ENCODE measurements at regions not wholly inside any gene's neighbourhood (a gene's known extent, or its start where the extent isn't known, plus 50 kb on each side); places are given as distances from the start of the nearest gene placed in this dataset.
A peak's percentile ranks its signal among the peaks of the same experiment; 100 is the strongest.

DNA sequence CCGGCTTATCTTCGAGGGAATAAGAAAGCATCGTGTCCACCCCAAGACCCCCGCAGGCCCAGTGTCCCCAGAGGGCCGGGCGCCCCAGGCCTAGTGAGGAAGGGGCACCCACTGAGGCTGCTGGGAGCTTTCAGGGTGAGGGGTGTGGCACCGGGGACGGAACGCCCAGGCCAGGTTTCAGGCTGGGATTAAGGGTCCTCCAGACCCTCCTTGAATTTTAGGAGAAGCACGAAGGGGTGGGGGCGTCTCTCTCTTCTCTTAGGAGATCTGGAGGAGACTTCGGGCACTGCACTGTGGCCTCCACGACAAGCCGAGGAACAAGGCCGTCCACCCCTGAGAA is 96.8 kb downstream of the PDGFA start:
- peaks cover 6% of the 10 kb centered on the region for H3K27me3 Mint-ChIP-seq (ENCODE audit: unreplicated experiment)
- peaks cover 6% of the 10 kb centered on the region for H3K4me1 Mint-ChIP-seq (ENCODE audit: low read depth, unreplicated experiment)
- DNase-seq = no peak

DNA sequence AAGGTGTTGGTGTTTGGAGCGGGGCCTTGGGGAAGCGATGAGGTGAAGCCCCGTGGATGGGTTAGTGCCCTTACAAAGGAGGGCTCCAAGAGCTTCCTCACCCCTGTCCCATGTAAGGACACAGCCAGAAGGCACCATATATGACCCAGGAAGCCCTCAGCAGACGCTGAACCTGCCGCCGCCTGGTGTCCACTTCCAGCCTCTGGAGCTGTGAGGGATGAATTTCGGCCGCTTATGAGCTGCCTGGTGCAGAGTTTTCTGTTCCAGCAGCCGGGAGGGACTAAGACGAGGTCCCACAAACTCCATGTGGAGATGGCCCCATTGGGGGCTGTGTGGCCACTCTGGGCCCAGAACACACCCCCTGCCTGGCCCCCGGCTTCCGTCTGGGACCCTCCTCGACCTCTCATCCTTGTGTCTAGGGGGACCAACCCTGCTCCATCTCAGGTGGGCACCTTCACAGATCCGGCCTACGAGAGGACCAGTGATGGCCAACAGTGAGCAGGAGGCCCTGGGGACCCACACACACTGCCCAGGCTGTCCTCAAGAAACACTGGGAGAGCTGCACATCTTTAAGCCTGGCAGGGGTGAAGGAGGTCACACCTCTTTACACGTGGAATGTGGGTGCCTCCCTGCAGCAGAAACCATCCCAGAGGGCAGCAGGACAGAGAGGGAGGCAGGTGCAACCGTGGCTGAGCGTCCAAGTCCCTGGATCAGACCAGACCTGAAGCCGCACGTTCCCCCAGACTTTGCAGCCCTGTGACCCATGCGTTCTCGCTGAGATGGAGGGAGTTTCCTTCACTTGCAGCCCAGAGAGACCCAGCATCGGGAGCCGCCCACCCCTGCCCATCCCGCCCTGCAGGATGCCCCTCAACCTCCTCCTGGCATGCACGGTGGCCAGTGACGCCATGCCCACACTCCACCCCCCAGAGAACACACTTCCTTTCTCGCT is 96.1 kb downstream of the PDGFA start:
- no peak overlapping the region for H3K27ac Mint-ChIP-seq (ENCODE audit: unreplicated experiment)
- H3K4me1 Mint-ChIP-seq (ENCODE audit: low read depth, unreplicated experiment) = peaks cover 6% of the 10 kb centered on the region
- H3K36me3 Mint-ChIP-seq (ENCODE audit: unreplicated experiment) = peaks cover 11% of the 10 kb centered on the region
- no peak overlapping the region for H3K4me3 Mint-ChIP-seq (ENCODE audit: unreplicated experiment)
- peaks cover 2% of the 10 kb centered on the region for H3K9me3 Mint-ChIP-seq (ENCODE audit: unreplicated experiment)
- peaks cover 6% of the 10 kb centered on the region for H3K27me3 Mint-ChIP-seq (ENCODE audit: unreplicated experiment)
- no peak for DNase-seq
- TF ChIP-seq, protein P1, sequence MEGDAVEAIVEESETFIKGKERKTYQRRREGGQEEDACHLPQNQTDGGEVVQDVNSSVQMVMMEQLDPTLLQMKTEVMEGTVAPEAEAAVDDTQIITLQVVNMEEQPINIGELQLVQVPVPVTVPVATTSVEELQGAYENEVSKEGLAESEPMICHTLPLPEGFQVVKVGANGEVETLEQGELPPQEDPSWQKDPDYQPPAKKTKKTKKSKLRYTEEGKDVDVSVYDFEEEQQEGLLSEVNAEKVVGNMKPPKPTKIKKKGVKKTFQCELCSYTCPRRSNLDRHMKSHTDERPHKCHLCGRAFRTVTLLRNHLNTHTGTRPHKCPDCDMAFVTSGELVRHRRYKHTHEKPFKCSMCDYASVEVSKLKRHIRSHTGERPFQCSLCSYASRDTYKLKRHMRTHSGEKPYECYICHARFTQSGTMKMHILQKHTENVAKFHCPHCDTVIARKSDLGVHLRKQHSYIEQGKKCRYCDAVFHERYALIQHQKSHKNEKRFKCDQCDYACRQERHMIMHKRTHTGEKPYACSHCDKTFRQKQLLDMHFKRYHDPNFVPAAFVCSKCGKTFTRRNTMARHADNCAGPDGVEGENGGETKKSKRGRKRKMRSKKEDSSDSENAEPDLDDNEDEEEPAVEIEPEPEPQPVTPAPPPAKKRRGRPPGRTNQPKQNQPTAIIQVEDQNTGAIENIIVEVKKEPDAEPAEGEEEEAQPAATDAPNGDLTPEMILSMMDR (IDR thresholded peaks at IDR 0.05; ENCODE audit: partially characterized antibody, unreplicated experiment) = no peak

More for the DNA sequence above, 96.8 kb downstream of the PDGFA start:
- no peak overlapping the region for H3K27ac Mint-ChIP-seq (ENCODE audit: unreplicated experiment)
- no peak overlapping the region for H3K4me3 Mint-ChIP-seq (ENCODE audit: unreplicated experiment)
- TF ChIP-seq, protein P1 (IDR thresholded peaks at IDR 0.05; ENCODE audit: partially characterized antibody, unreplicated experiment) = no peak
- H3K9me3 Mint-ChIP-seq (ENCODE audit: unreplicated experiment) = peaks cover 6% of the 10 kb centered on the region
- H3K36me3 Mint-ChIP-seq (ENCODE audit: unreplicated experiment) = peaks cover 18% of the 10 kb centered on the region

- Mint-ChIP-seq H3K36me3 (ENCODE audit: unreplicated experiment) (peaks cover 10% of the 10 kb centered on the region), H3K4me3 (ENCODE audit: unreplicated experiment) (no peak overlapping the region), H3K27me3 (ENCODE audit: unreplicated experiment) (peaks cover 6% of the 10 kb centered on the region), H3K4me1 (ENCODE audit: low read depth, unreplicated experiment) (peaks cover 6% of the 10 kb centered on the region), H3K9me3 (ENCODE audit: unreplicated experiment) (peaks cover 2% of the 10 kb centered on the region), H3K27ac (ENCODE audit: unreplicated experiment) (no peak overlapping the region)
- no peak for DNase-seq
- TF ChIP-seq, protein P1 (IDR thresholded peaks at IDR 0.05; ENCODE audit: partially characterized antibody, unreplicated experiment) = no peak
These were observed 95.2 kb downstream of the PDGFA start for GRCh38 chr7:424301-424935.

DNA sequence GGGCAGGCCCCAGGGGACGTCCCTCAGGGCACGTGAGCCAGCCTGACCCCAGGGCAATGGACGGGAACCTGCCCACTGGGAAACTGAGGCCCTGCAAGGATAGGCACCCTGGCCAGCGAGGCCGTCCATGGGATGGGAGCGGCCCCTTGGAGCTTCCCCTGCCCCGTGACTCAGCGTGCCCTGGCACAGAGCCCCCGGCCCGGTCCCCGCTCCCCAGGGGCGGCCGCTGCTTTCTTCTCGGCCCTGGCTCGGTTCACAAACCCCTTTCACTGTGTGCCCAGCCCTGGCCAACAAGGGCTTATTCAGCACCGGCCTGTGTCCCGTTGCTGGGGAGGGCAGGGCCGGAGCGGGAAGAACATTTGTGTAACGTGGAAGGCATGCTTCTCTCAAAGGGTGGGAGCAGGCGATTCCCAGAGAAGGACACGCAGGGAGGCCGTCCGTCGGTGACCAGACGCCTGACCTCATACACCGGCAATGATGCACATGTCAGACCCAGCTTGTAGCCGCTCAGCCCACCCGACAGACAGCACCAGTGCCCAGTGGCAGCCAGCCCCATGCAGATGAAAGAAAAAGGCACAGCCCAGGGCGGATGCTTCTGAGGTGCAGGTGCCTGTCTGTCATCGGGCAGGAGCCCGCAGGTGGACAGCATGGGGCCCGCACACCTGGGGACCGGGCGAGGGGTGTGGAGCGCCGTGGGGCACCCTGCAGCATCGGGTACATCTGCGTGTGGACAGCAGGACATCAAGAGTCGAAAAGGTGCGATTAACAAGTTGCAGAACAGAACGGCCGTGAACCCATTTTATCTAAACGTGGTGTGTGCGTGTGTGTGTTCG is 94.5 kb downstream of the PDGFA start:
- H3K27ac Mint-ChIP-seq (ENCODE audit: unreplicated experiment) = peak overlapping the region; percentile 33
- no peak for DNase-seq

More for the DNA sequence above, 94.5 kb downstream of the PDGFA start:
- Mint-ChIP-seq H3K9me3 (ENCODE audit: unreplicated experiment) (peaks cover 3% of the 10 kb centered on the region), H3K4me1 (ENCODE audit: low read depth, unreplicated experiment) (peaks cover 6% of the 10 kb centered on the region), H3K4me3 (ENCODE audit: unreplicated experiment) (no peak overlapping the region), H3K27me3 (ENCODE audit: unreplicated experiment) (peaks cover 6% of the 10 kb centered on the region), H3K36me3 (ENCODE audit: unreplicated experiment) (peaks cover 10% of the 10 kb centered on the region)
- TF ChIP-seq, protein P1 (IDR thresholded peaks at IDR 0.05; ENCODE audit: partially characterized antibody, unreplicated experiment) = no peak

All from glutamatergic neuron (in vitro differentiated cells).